GM21825 (cell line): ENCODE measurements at regions not wholly inside any gene's neighbourhood (a gene's known extent, or its start where the extent isn't known, plus 50 kb on each side); places are given as distances from the start of the nearest gene placed in this dataset.

Experiments used
- ATAC-seq: cut with Tn5 transposase; IDR thresholded peaks from one replicate; pipeline ENCODE4 v1.9.1; 2021; ENCODE audit warnings: mild to moderate bottlenecking, moderate library complexity; ENCODE audit not compliant: unreplicated experiment

- ATAC-seq = no peak
These were observed 59.4 kb upstream of the KCNMB2 start for GRCh38 chr3:178476886-178477285.

GRCh38 chr3:178479446-178479845, 56.8 kb upstream of the KCNMB2 start:
- no peak for ATAC-seq

GRCh38 chr3:178479860-178480259, 56.4 kb upstream of the KCNMB2 start:
- no peak for ATAC-seq

GRCh38 chr3:178480274-178480673, 56.0 kb upstream of the KCNMB2 start:
- peak; percentile 9 for ATAC-seq

- peak; percentile 98 for ATAC-seq
These were observed 55.4 kb upstream of the KCNMB2 start for GRCh38 chr3:178480795-178481194.

GRCh38 chr3:178482981-178483380, 53.3 kb upstream of the KCNMB2 start:
- ATAC-seq = no peak

GRCh38 chr3:178483704-178484103, 52.5 kb upstream of the KCNMB2 start:
- ATAC-seq = no peak

- no peak for ATAC-seq
These were observed 50.5 kb upstream of the KCNMB2 start for GRCh38 chr3:178485756-178486155.
